ENCODE measurements at regions not wholly inside any gene's neighbourhood (a gene's known extent, or its start where the extent isn't known, plus 50 kb on each side); places are given as distances from the start of the nearest gene placed in this dataset.

GRCh38 chr6:37560737-37561103, 61.0 kb upstream of the CCDC167 start:
- no peak for TF ChIP-seq CTCF (conservative IDR thresholded peaks at IDR 0.05; ENCODE audit: low read depth, low read length)
- no peak for TF ChIP-seq POLR2A (IDR thresholded peaks at IDR 0.05; ENCODE audit: low read depth, low read length)
- TF ChIP-seq RAD21 (IDR thresholded peaks at IDR 0.05; ENCODE audit: low read length): no peak
- no peak for TF ChIP-seq RFX5 (IDR thresholded peaks at IDR 0.05; ENCODE audit: low read depth, low read length)
- TF ChIP-seq CHD1 (IDR thresholded peaks at IDR 0.05; ENCODE audit: low read depth, low read length): no peak
- TF ChIP-seq MAFK (IDR thresholded peaks at IDR 0.05; ENCODE audit: low read depth, low read length): no peak
- TF ChIP-seq CEBPB (IDR thresholded peaks at IDR 0.05; ENCODE audit: low read depth, low read length): no peak
- TF ChIP-seq RCOR1 (IDR thresholded peaks at IDR 0.05; ENCODE audit: insufficient replicate concordance, low read length): no peak
- TF ChIP-seq ELK1 (IDR thresholded peaks at IDR 0.05; ENCODE audit: borderline replicate concordance, low read depth, low read length): no peak
- TF ChIP-seq NFE2L2 (IDR thresholded peaks at IDR 0.05; ENCODE audit: low read depth, low read length): no peak
- no peak for TF ChIP-seq BHLHE40 (IDR thresholded peaks at IDR 0.05; ENCODE audit: low read depth, low read length)
- TF ChIP-seq USF2 (IDR thresholded peaks at IDR 0.05; ENCODE audit: low read depth, low read length): no peak
